HG02763 (cell line): ENCODE measurements at regions not wholly inside any gene's neighbourhood (a gene's known extent, or its start where the extent isn't known, plus 50 kb on each side); places are given as distances from the start of the nearest gene placed in this dataset.

ENCODE experiments used
- ATAC-seq: cut with Tn5 transposase; IDR thresholded peaks from one replicate; pipeline ENCODE4 v1.9.1; 2021; ENCODE audit warnings: mild to moderate bottlenecking, moderate library complexity; ENCODE audit not compliant: unreplicated experiment

GRCh38 chr11:103530257-103530656, 421.0 kb downstream of the DYNC2H1 start:
- no peak for ATAC-seq

GRCh38 chr11:103532133-103532788, 423.0 kb downstream of the DYNC2H1 start:
- ATAC-seq, result no peak

GRCh38 chr11:103534191-103534590, 425.0 kb downstream of the DYNC2H1 start:
- ATAC-seq, result no peak

- no peak for ATAC-seq
Measured at GRCh38 chr11:103534959-103535358, 425.7 kb downstream of the DYNC2H1 start.

GRCh38 chr11:103536335-103536722, 427.1 kb downstream of the DYNC2H1 start:
- no peak for ATAC-seq

- ATAC-seq, result no peak
Measured at GRCh38 chr11:103537904-103538502, 428.8 kb downstream of the DYNC2H1 start.

- ATAC-seq, result no peak
Measured at GRCh38 chr11:103539166-103539565, 429.9 kb downstream of the DYNC2H1 start.

- no peak for ATAC-seq
Measured at GRCh38 chr11:103541186-103541795, 432.1 kb downstream of the DYNC2H1 start.

GRCh38 chr11:103542851-103543250, 433.6 kb downstream of the DYNC2H1 start:
- no peak for ATAC-seq

- no peak for ATAC-seq
Measured at GRCh38 chr11:103543456-103543855, 434.2 kb downstream of the DYNC2H1 start.

GRCh38 chr11:103544874-103545273, 435.6 kb downstream of the DYNC2H1 start:
- no peak for ATAC-seq

GRCh38 chr11:103545551-103545950, 436.3 kb downstream of the DYNC2H1 start:
- no peak for ATAC-seq

GRCh38 chr11:103546236-103546635, 437.0 kb downstream of the DYNC2H1 start:
- no peak for ATAC-seq

- ATAC-seq, result no peak
Measured at GRCh38 chr11:103547024-103547423, 437.8 kb downstream of the DYNC2H1 start.

GRCh38 chr11:103547691-103548090, 438.5 kb downstream of the DYNC2H1 start:
- ATAC-seq, result no peak

- no peak for ATAC-seq
Measured at GRCh38 chr11:103548838-103549237, 439.6 kb downstream of the DYNC2H1 start.

GRCh38 chr11:103550811-103551210, 441.6 kb downstream of the DYNC2H1 start:
- ATAC-seq, result no peak

GRCh38 chr11:103552086-103552485, 442.9 kb downstream of the DYNC2H1 start:
- no peak for ATAC-seq

- no peak for ATAC-seq
Measured at GRCh38 chr11:103556171-103556570, 446.9 kb downstream of the DYNC2H1 start.

GRCh38 chr11:103566116-103566515, 456.9 kb downstream of the DYNC2H1 start:
- no peak for ATAC-seq

- no peak for ATAC-seq
Measured at GRCh38 chr11:103581760-103582159, 454.7 kb upstream of the DDI1 start.

- no peak for ATAC-seq
Measured at GRCh38 chr11:103582351-103582909, 454.0 kb upstream of the DDI1 start.
